Hepatocyte (in vitro differentiated cells): ENCODE measurements at regions not wholly inside any gene's neighbourhood (a gene's known extent, or its start where the extent isn't known, plus 50 kb on each side); places are given as distances from the start of the nearest gene placed in this dataset.

Experiments used
- DNase-seq: peaks from one replicate; pipeline ENCODE4 v3.0.0-alpha.2; 2016; ENCODE audit warnings: low spot score
- H2AFZ ChIP-seq: fragments of 200-600 bp; sonication (generic); 2 replicates; pipeline ENCODE4 v1.6.0; 2016; ENCODE audit warnings: antibody characterized with exemption, mild to moderate bottlenecking
- H3K27ac ChIP-seq: fragments of 200-600 bp; sonication (generic); 2 replicates; pipeline ENCODE4 v1.5.1; 2016; ENCODE audit warnings: mild to moderate bottlenecking
- H3K27me3 ChIP-seq: fragments of 200-600 bp; sonication (generic); 2 replicates; pipeline ENCODE4 v1.6.1; 2016
- H3K36me3 ChIP-seq: fragments of 200-600 bp; sonication (generic); replicated peaks from 2 replicates; pipeline ENCODE4 v1.5.1; 2016; ENCODE audit warnings: low read depth; ENCODE audit not compliant: insufficient read depth
- H3K4me1 ChIP-seq: fragments of 200-600 bp; sonication (generic); 2 replicates; pipeline ENCODE4 v1.5.1; 2016; ENCODE audit warnings: mild to moderate bottlenecking, moderate library complexity; ENCODE audit not compliant: insufficient read depth
- H3K4me2 ChIP-seq: fragments of 200-600 bp; sonication (generic); 2 replicates; pipeline ENCODE4 v1.6.0; 2016
- H3K4me3 ChIP-seq: fragments of 200-600 bp; sonication (generic); 2 replicates; pipeline ENCODE4 v1.5.1; 2016; ENCODE audit warnings: mild to moderate bottlenecking
- H3K79me2 ChIP-seq: fragments of 200-600 bp; sonication (generic); 2 replicates; pipeline ENCODE4 v1.6.0; 2017; ENCODE audit warnings: mild to moderate bottlenecking
- H3K9me2 ChIP-seq: fragments of 200-600 bp; sonication (generic); replicated peaks from 2 replicates; pipeline ENCODE4 v1.6.0; 2017; ENCODE audit warnings: mild to moderate bottlenecking; ENCODE audit not compliant: insufficient read depth
- H3K9me3 ChIP-seq: fragments of 200-600 bp; sonication (generic); 2 replicates; pipeline ENCODE4 v1.5.1; 2016; ENCODE audit warnings: low read depth, mild to moderate bottlenecking
- H4K20me1 ChIP-seq: fragments of 200-600 bp; sonication (generic); 2 replicates; pipeline ENCODE4 v1.6.0; 2016; ENCODE audit warnings: mild to moderate bottlenecking; ENCODE audit not compliant: insufficient read depth, poor library complexity, severe bottlenecking
- CTCF ChIP-seq: fragments of 200-600 bp; sonication (generic); IDR thresholded peaks from 2 replicates; pipeline ENCODE4 v1.5.1; 2016; ENCODE audit warnings: antibody characterized with exemption, mild to moderate bottlenecking; ENCODE audit not compliant: poor library complexity
- EZH2 ChIP-seq: fragments of 200-600 bp; sonication (generic); IDR thresholded peaks from 2 replicates; pipeline ENCODE4 v1.6.1; 2016; ENCODE audit warnings: antibody characterized with exemption, mild to moderate bottlenecking, borderline replicate concordance
- EZH2phosphoT487 ChIP-seq: fragments of 200-600 bp; sonication (generic); IDR thresholded peaks from one replicate; pipeline ENCODE4 v1.6.1; 2018; ENCODE audit warnings: antibody characterized with exemption, mild to moderate bottlenecking, low read depth, moderate library complexity; ENCODE audit not compliant: unreplicated experiment, severe bottlenecking
- WGBS: methylation state at CpG from one replicate; pipeline ENCODE4 v1.1.6; 2016; ENCODE audit warnings: low lambda C conversion rate; ENCODE audit errors: missing lambda C conversion rate; 5-methylcytosine and 5-hydroxymethylcytosine counted together

GRCh38 chr2:62309465-62310091 is 113.7 kb downstream of the B3GNT2 start:
- Histone ChIP-seq H3K79me2 (no peaks in the 10 kb centered on the region), H3K4me2 (no peak overlapping the region), H4K20me1 (no peaks in the 10 kb centered on the region), H3K9me2 (no peaks in the 10 kb centered on the region), H3K4me3 (no peak overlapping the region), H3K27ac (no peak overlapping the region), H2AFZ (no peak overlapping the region), H3K4me1 (peaks cover 26% of the 10 kb centered on the region), H3K27me3 (no peaks in the 10 kb centered on the region), H3K9me3 (no peaks in the 10 kb centered on the region), H3K36me3 (no peaks in the 10 kb centered on the region)
- WGBS, result 55% methylated on average over 17 of the region's 17 CpGs
- DNase-seq, result no peak
- TF ChIP-seq EZH2phosphoT487 (no peak), CTCF (no peak), EZH2 (no peak)

GRCh38 chr2:62309081-62309464 is 113.2 kb downstream of the B3GNT2 start:
- Histone ChIP-seq H3K9me3 (no peaks in the 10 kb centered on the region), H3K79me2 (no peaks in the 10 kb centered on the region), H3K27ac (no peak overlapping the region), H3K36me3 (no peaks in the 10 kb centered on the region), H3K9me2 (no peaks in the 10 kb centered on the region), H3K4me1 (peaks cover 26% of the 10 kb centered on the region), H2AFZ (no peak overlapping the region), H3K4me3 (no peak overlapping the region), H4K20me1 (no peaks in the 10 kb centered on the region), H3K27me3 (no peaks in the 10 kb centered on the region), H3K4me2 (no peak overlapping the region)
- no peak for DNase-seq
- WGBS, result 96% methylated on average over 1 of the region's 1 CpG
- no peak for TF ChIP-seq EZH2
- no peak for TF ChIP-seq CTCF
- TF ChIP-seq EZH2phosphoT487, result no peak

DNA sequence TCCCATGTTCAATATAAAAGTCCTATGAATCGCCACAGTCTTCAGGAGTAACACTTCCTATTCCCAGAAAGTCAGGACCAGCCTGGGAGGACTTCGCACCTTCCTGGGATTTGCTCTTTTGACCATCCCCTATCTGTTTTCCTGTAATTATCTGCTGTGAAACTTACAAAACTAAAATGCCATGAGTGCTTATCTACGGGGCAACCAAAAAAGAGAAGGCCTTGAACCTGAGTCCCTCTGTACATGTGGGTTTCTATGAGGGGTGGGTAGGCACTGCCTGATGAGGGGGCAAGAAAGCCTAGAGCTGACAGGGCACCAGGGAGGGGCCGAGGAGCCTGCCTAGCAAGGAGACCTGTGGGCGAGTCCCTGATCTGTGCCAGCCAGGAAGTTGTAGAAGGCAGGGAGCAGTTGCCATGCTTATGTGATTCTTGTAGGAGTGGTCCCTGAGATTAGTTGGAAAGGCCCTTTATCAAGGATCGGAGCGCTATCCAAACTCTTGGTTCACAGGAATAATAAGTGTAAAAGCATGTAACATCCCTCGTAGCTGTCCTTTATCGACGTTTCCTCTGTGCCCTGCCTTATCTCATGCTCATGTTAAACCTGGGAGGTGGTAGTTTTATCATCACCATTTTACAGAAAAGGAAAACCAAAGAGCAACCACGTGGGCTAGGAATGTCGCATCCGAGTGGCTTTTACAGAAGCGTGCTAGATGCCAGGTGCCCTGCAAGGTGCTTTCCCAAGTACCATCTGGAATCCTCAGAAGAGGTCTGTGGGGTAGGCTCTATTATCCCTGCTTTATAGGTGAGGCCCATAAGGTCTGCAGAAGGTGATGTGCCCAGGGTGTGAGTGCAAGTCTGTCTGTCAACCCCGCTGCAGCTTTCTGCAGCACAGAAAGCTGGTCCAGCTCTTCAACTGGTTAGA is 111.8 kb downstream of the B3GNT2 start:
- no peak for TF ChIP-seq EZH2phosphoT487
- TF ChIP-seq EZH2, result no peak
- TF ChIP-seq CTCF, result no peak
- H3K36me3 ChIP-seq, result no peaks in the 10 kb centered on the region
- DNase-seq, result no peak
- no peaks in the 10 kb centered on the region for H3K9me3 ChIP-seq
- 69% methylated on average over 15 of the region's 15 CpGs for WGBS
- H3K27ac ChIP-seq, result peak overlapping the region; percentile 11
- H4K20me1 ChIP-seq, result no peaks in the 10 kb centered on the region
- no peak overlapping the region for H3K4me2 ChIP-seq
- H3K79me2 ChIP-seq, result no peaks in the 10 kb centered on the region
- H2AFZ ChIP-seq, result no peak overlapping the region
- H3K27me3 ChIP-seq, result no peaks in the 10 kb centered on the region
- H3K9me2 ChIP-seq, result no peaks in the 10 kb centered on the region
- H3K4me3 ChIP-seq, result no peak overlapping the region
- peaks cover 26% of the 10 kb centered on the region for H3K4me1 ChIP-seq
